Omental fat pad (tissue), 3 donors: ENCODE measurements at regions not wholly inside any gene's neighbourhood (a gene's known extent, or its start where the extent isn't known, plus 50 kb on each side); places are given as distances from the start of the nearest gene placed in this dataset.
"Not testable (repeated sequence)": the region's sequence is repeated elsewhere in the genome, so short reads cannot be mapped to it uniquely, and the experiment has no call there.

Experiments used
- ATAC-seq: fragments of 150-250 bp; one replicate; pipeline ENCODE4 v1.9.1; 2016; ENCODE audit warnings: mild to moderate bottlenecking, moderate library complexity; ENCODE audit not compliant: low FRiP score
- DNase-seq: peaks from one replicate; pipeline ENCODE4 v3.0.0-alpha.2; 2019; ENCODE audit warnings: low spot score
- CTCF ChIP-seq, 3 donors: fragments of 450-650 bp; IDR thresholded peaks; one replicate each; pipeline ENCODE4 v1.5.1; 2016 to 2017; ENCODE audit warnings: antibody characterized with exemption in 3 of 3, mild to moderate bottlenecking in 3 of 3, moderate library complexity in 2 of 3

- ATAC-seq (no peak), DNase-seq (no peak)
- no peak for TF ChIP-seq CTCF (IDR thresholded peaks at IDR 0.05)
These were observed 128.0 kb upstream of the RAP1B start for GRCh38 chr12:68482660-68483059.

GRCh38 chr12:68483592-68484383 is 126.9 kb upstream of the RAP1B start:
- no peak for TF ChIP-seq CTCF (IDR thresholded peaks at IDR 0.05)
- no peak for ATAC-seq
- no peak for DNase-seq

- ATAC-seq, DNase-seq: not testable (repeated sequence)
These were observed 126.1 kb upstream of the RAP1B start for GRCh38 chr12:68484578-68484977.

GRCh38 chr12:68486449-68486848 is 124.2 kb upstream of the RAP1B start:
- ATAC-seq, DNase-seq: not testable (repeated sequence)

- no peak for TF ChIP-seq CTCF (IDR thresholded peaks at IDR 0.05)
- no peak for DNase-seq
- no peak for ATAC-seq
These were observed 122.9 kb upstream of the RAP1B start for GRCh38 chr12:68487721-68488309.

GRCh38 chr12:68489273-68489672 is 121.4 kb upstream of the RAP1B start:
- DNase-seq (no peak), ATAC-seq (no peak)
- TF ChIP-seq CTCF (IDR thresholded peaks at IDR 0.05), result no peak

- DNase-seq, result no peak
- ATAC-seq, result no peak
- no peak for TF ChIP-seq CTCF (IDR thresholded peaks at IDR 0.05)
These were observed 120.2 kb upstream of the RAP1B start for GRCh38 chr12:68490476-68490875.

GRCh38 chr12:68491204-68491960 is 119.3 kb upstream of the RAP1B start:
- TF ChIP-seq CTCF (IDR thresholded peaks at IDR 0.05), result no peak
- no peak for ATAC-seq
- DNase-seq, result no peak
